ENCODE measurements at regions not wholly inside any gene's neighbourhood (a gene's known extent, or its start where the extent isn't known, plus 50 kb on each side); places are given as distances from the start of the nearest gene placed in this dataset.

GRCh38 chr4:124178449-124179021 lies 534.0 kb downstream of the ANKRD50 start:
- Histone ChIP-seq H3K4me3 (ENCODE audit: low read length in 3 of 3) (no peak overlapping the region), H3K9ac (ENCODE audit: low read length in 3 of 3) (no peak overlapping the region), H3K27ac (ENCODE audit: low read depth in 2 of 2, low read length in 2 of 2) (no peak overlapping the region), H3K36me3 (ENCODE audit: control insufficient read depth in 2 of 3, insufficient read depth in 3 of 3, low read length in 3 of 3) (no peaks in the 10 kb centered on the region), H3K9me3 (ENCODE audit: control insufficient read depth in 2 of 3, insufficient read depth in 1 of 3, low read length in 3 of 3) (no peaks in the 10 kb centered on the region), H3K4me1 (ENCODE audit: control insufficient read depth in 2 of 3, insufficient read depth in 2 of 3, low read depth in 1 of 3, low read length in 3 of 3) (no peaks in the 10 kb centered on the region), H3K27me3 (ENCODE audit: control insufficient read depth, insufficient read depth, low read length) (no peaks in the 10 kb centered on the region)
- TF ChIP-seq, protein P1, sequence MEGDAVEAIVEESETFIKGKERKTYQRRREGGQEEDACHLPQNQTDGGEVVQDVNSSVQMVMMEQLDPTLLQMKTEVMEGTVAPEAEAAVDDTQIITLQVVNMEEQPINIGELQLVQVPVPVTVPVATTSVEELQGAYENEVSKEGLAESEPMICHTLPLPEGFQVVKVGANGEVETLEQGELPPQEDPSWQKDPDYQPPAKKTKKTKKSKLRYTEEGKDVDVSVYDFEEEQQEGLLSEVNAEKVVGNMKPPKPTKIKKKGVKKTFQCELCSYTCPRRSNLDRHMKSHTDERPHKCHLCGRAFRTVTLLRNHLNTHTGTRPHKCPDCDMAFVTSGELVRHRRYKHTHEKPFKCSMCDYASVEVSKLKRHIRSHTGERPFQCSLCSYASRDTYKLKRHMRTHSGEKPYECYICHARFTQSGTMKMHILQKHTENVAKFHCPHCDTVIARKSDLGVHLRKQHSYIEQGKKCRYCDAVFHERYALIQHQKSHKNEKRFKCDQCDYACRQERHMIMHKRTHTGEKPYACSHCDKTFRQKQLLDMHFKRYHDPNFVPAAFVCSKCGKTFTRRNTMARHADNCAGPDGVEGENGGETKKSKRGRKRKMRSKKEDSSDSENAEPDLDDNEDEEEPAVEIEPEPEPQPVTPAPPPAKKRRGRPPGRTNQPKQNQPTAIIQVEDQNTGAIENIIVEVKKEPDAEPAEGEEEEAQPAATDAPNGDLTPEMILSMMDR (IDR thresholded peaks at IDR 0.05; ENCODE audit: borderline replicate concordance, extremely low read depth, insufficient read depth), result no peak
- FAIRE-seq (no peak), DNase-seq (no peak)
- intact Hi-C loops (cut with DNase I), result no loop called here

DNA sequence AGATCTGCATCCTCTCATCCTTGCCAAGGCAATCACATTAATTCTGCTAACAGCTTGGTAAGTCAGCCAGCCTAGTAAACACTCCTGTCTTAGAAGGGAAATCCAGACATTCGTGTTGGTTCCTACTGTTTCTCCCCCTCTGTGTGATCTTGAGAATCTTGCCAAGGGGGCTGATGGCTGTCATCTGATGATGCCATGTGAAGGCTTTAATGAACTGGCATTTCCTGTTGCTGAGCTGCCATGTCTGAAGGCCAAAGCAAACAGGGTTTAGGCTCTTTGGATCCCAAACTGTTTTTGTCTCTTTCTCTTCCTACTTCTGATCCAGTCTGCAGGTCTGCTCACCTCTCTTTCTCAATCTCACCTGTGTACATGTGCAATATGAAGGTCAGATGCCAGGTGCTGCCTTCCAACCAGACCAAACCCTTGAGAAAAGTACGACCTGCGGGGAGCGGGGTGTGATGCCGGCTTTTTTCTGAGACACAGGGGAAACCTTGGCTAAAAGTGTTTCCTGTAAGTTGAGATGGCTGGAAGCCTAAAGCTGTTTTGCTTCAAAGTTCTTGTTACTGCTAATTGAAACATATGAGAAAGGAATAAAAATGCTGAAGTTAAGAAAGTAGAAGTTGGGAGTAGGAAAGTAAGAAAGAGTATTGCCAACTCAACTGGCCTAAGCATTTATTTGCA lies 532.9 kb downstream of the ANKRD50 start:
- Histone ChIP-seq H3K4me3 (ENCODE audit: low read length in 3 of 3) (no peak overlapping the region), H3K4me1 (ENCODE audit: control insufficient read depth in 2 of 3, insufficient read depth in 2 of 3, low read depth in 1 of 3, low read length in 3 of 3) (no peaks in the 10 kb centered on the region), H3K27ac (ENCODE audit: low read depth in 2 of 2, low read length in 2 of 2) (no peak overlapping the region), H3K36me3 (ENCODE audit: control insufficient read depth in 2 of 3, insufficient read depth in 3 of 3, low read length in 3 of 3) (no peaks in the 10 kb centered on the region), H3K9me3 (ENCODE audit: control insufficient read depth in 2 of 3, insufficient read depth in 1 of 3, low read length in 3 of 3) (no peaks in the 10 kb centered on the region), H3K27me3 (ENCODE audit: control insufficient read depth, insufficient read depth, low read length) (no peaks in the 10 kb centered on the region), H3K9ac (ENCODE audit: low read length in 3 of 3) (no peak overlapping the region)
- peak in 2 of 5 donors; percentile 24 to 59 for DNase-seq
- TF ChIP-seq, protein P1 (IDR thresholded peaks at IDR 0.05; ENCODE audit: borderline replicate concordance, extremely low read depth, insufficient read depth), result no peak
- intact Hi-C loops (cut with DNase I), result no loop called here
- no peak for FAIRE-seq

GRCh38 chr4:124181039-124181438 lies 531.5 kb downstream of the ANKRD50 start:
- Histone ChIP-seq H3K27ac (ENCODE audit: low read depth in 2 of 2, low read length in 2 of 2) (no peak overlapping the region), H3K9me3 (ENCODE audit: control insufficient read depth in 2 of 3, insufficient read depth in 1 of 3, low read length in 3 of 3) (no peaks in the 10 kb centered on the region), H3K9ac (ENCODE audit: low read length in 3 of 3) (no peak overlapping the region), H3K4me1 (ENCODE audit: control insufficient read depth in 2 of 3, insufficient read depth in 2 of 3, low read depth in 1 of 3, low read length in 3 of 3) (no peaks in the 10 kb centered on the region), H3K4me3 (ENCODE audit: low read length in 3 of 3) (no peak overlapping the region), H3K27me3 (ENCODE audit: control insufficient read depth, insufficient read depth, low read length) (no peaks in the 10 kb centered on the region), H3K36me3 (ENCODE audit: control insufficient read depth in 2 of 3, insufficient read depth in 3 of 3, low read length in 3 of 3) (no peaks in the 10 kb centered on the region)
- TF ChIP-seq, protein P1 (IDR thresholded peaks at IDR 0.05; ENCODE audit: borderline replicate concordance, extremely low read depth, insufficient read depth), result no peak
- intact Hi-C loops (cut with DNase I), result no loop called here
- FAIRE-seq, result no peak
- DNase-seq, result no peak
